Mesodermal cell (in vitro differentiated cells): ENCODE measurements at regions not wholly inside any gene's neighbourhood (a gene's known extent, or its start where the extent isn't known, plus 50 kb on each side); places are given as distances from the start of the nearest gene placed in this dataset.

Experiments used
- H3K27ac ChIP-seq: 2 replicates; pipeline ENCODE4 v1.7.0; 2013; ENCODE audit warnings: mild to moderate bottlenecking, low read depth, low read length, moderate library complexity; ENCODE audit not compliant: severe bottlenecking
- H3K36me3 ChIP-seq: 2 replicates; pipeline ENCODE4 v1.7.1; 2013; ENCODE audit warnings: mild to moderate bottlenecking, low read length, moderate library complexity; ENCODE audit not compliant: control insufficient read depth, insufficient read depth
- H3K4me1 ChIP-seq: one replicate; pipeline ENCODE4 v1.7.1; 2013; ENCODE audit warnings: mild to moderate bottlenecking, low read length; ENCODE audit not compliant: insufficient read depth, control insufficient read depth, poor library complexity, severe bottlenecking
- H3K4me3 ChIP-seq: 2 replicates; pipeline ENCODE4 v1.7.0; 2013; ENCODE audit warnings: low read length, control low read depth, mild to moderate bottlenecking; ENCODE audit not compliant: insufficient read depth, poor library complexity, severe bottlenecking; ENCODE audit errors: extremely low read depth
- H3K9me3 ChIP-seq: 2 replicates; pipeline ENCODE4 v1.7.1; 2013; ENCODE audit warnings: mild to moderate bottlenecking, low read length, moderate library complexity; ENCODE audit not compliant: control insufficient read depth
- WGBS, 2 experiments: methylation state at CpG; one replicate each; pipeline ENCODE4 v1.1.5; 2013; ENCODE audit warnings: missing lambda C conversion rate in 2 of 2; ENCODE audit not compliant: insufficient coverage in 2 of 2; 5-methylcytosine and 5-hydroxymethylcytosine counted together

- no peaks in the 10 kb centered on the region for H3K4me1 ChIP-seq
- no peak overlapping the region for H3K4me3 ChIP-seq
- no CpG with 5 or more reads among the region's 2 CpGs for WGBS, 2 experiments
- no peaks in the 10 kb centered on the region for H3K36me3 ChIP-seq
- H3K9me3 ChIP-seq: no peaks in the 10 kb centered on the region
- no peak overlapping the region for H3K27ac ChIP-seq
These were observed 197.1 kb upstream of the PDE5A start for GRCh38 chr4:119825696-119826095.

GRCh38 chr4:119823891-119824290 lies 195.3 kb upstream of the PDE5A start:
- H3K9me3 ChIP-seq: no peaks in the 10 kb centered on the region
- H3K27ac ChIP-seq: no peak overlapping the region
- no peaks in the 10 kb centered on the region for H3K36me3 ChIP-seq
- H3K4me3 ChIP-seq: no peak overlapping the region
- H3K4me1 ChIP-seq: no peaks in the 10 kb centered on the region

- no peaks in the 10 kb centered on the region for H3K9me3 ChIP-seq
- WGBS, 2 experiments: no CpG with 5 or more reads among the region's 1 CpG
- no peak overlapping the region for H3K27ac ChIP-seq
- H3K36me3 ChIP-seq: no peaks in the 10 kb centered on the region
- no peaks in the 10 kb centered on the region for H3K4me1 ChIP-seq
- H3K4me3 ChIP-seq: no peak overlapping the region
These were observed 194.4 kb upstream of the PDE5A start for GRCh38 chr4:119823045-119823444.

- H3K4me1 ChIP-seq: no peaks in the 10 kb centered on the region
- H3K4me3 ChIP-seq: no peak overlapping the region
- H3K27ac ChIP-seq: no peak overlapping the region
- no peaks in the 10 kb centered on the region for H3K36me3 ChIP-seq
- H3K9me3 ChIP-seq: no peaks in the 10 kb centered on the region
These were observed 187.9 kb upstream of the PDE5A start for GRCh38 chr4:119816473-119816872.

- Histone ChIP-seq H3K36me3 (no peaks in the 10 kb centered on the region), H3K4me3 (no peak overlapping the region), H3K9me3 (no peaks in the 10 kb centered on the region), H3K4me1 (no peaks in the 10 kb centered on the region), H3K27ac (no peak overlapping the region)
- WGBS, 2 experiments: 100% methylated on average over 1 of the region's 1 CpG; no CpG with 5 or more reads in 1 of the 2 experiments
These were observed 181.4 kb upstream of the PDE5A start for GRCh38 chr4:119810001-119810400.

- no CpG with 5 or more reads among the region's 1 CpG for WGBS, 2 experiments
These were observed 175.8 kb upstream of the PDE5A start for GRCh38 chr4:119804404-119804803.

GRCh38 chr4:119797238-119797894 lies 168.8 kb upstream of the PDE5A start:
- Histone ChIP-seq H3K4me3 (no peak overlapping the region), H3K9me3 (no peaks in the 10 kb centered on the region), H3K4me1 (no peaks in the 10 kb centered on the region), H3K27ac (no peak overlapping the region), H3K36me3 (no peaks in the 10 kb centered on the region)
- 96 to 100% methylated on average over 2 of the region's 2 CpGs for WGBS, 2 experiments

More at GRCh38 chr4:119804404-119804803, 175.8 kb upstream of the PDE5A start:
- Histone ChIP-seq H3K27ac (no peak overlapping the region), H3K36me3 (no peaks in the 10 kb centered on the region), H3K4me1 (no peaks in the 10 kb centered on the region), H3K4me3 (no peak overlapping the region), H3K9me3 (no peaks in the 10 kb centered on the region)

GRCh38 chr4:119795986-119796578 lies 167.5 kb upstream of the PDE5A start:
- Histone ChIP-seq H3K36me3 (no peaks in the 10 kb centered on the region), H3K4me1 (no peaks in the 10 kb centered on the region), H3K4me3 (no peak overlapping the region), H3K9me3 (no peaks in the 10 kb centered on the region), H3K27ac (no peak overlapping the region)
- WGBS, 2 experiments: 67% methylated on average over 1 of the region's 3 CpGs; no CpG with 5 or more reads in 1 of the 2 experiments

GRCh38 chr4:119794681-119795080 lies 166.1 kb upstream of the PDE5A start:
- Histone ChIP-seq H3K4me1 (no peaks in the 10 kb centered on the region), H3K36me3 (no peaks in the 10 kb centered on the region), H3K4me3 (no peak overlapping the region), H3K9me3 (no peaks in the 10 kb centered on the region), H3K27ac (no peak overlapping the region)
- WGBS, 2 experiments: 70 to 74% methylated on average over 1 to 2 of the region's 4 CpGs

GRCh38 chr4:119794113-119794512 lies 165.5 kb upstream of the PDE5A start:
- Histone ChIP-seq H3K4me3 (no peak overlapping the region), H3K4me1 (no peaks in the 10 kb centered on the region), H3K36me3 (no peaks in the 10 kb centered on the region), H3K9me3 (no peaks in the 10 kb centered on the region), H3K27ac (no peak overlapping the region)
- 93 to 94% methylated on average over 2 of the region's 4 CpGs for WGBS, 2 experiments
